ENCODE measurements at regions not wholly inside any gene's neighbourhood (a gene's known extent, or its start where the extent isn't known, plus 50 kb on each side); places are given as distances from the start of the nearest gene placed in this dataset.

GRCh38 chr17:14997290-14997689, 267.8 kb downstream of the PMP22 start:
- no peak overlapping the region for H2BK120ac ChIP-seq (ENCODE audit: insufficient read depth, low read length, poor library complexity)
- H4K91ac ChIP-seq (ENCODE audit: low read depth, low read length) = no peak overlapping the region
- no peak overlapping the region for H2AK5ac ChIP-seq (ENCODE audit: low read length)
- no peaks in the 10 kb centered on the region for H3K79me1 ChIP-seq (ENCODE audit: low read length)
- no peak overlapping the region for H3K14ac ChIP-seq (ENCODE audit: low read length)
- no peak for DNase-seq
- H2BK5ac ChIP-seq (ENCODE audit: low read depth, low read length, poor library complexity) = no peak overlapping the region
- no peak overlapping the region for H3K23ac ChIP-seq (ENCODE audit: low read length)
- H4K8ac ChIP-seq (ENCODE audit: low read depth, low read length) = no peak overlapping the region
- H2AFZ ChIP-seq (ENCODE audit: insufficient read depth, low read length, poor library complexity) = no peak overlapping the region
- H2BK12ac ChIP-seq (ENCODE audit: low read length) = no peak overlapping the region
- H3K27me3 ChIP-seq (ENCODE audit: insufficient read depth, low read length) = no peaks in the 10 kb centered on the region
- H3K27ac ChIP-seq (ENCODE audit: low read depth, low read length) = no peak overlapping the region
- no CpG with 5 or more reads among the region's 2 CpGs for WGBS (ENCODE audit: extremely low coverage, insufficient coverage, insufficient read length)
- no peak overlapping the region for H3K4ac ChIP-seq (ENCODE audit: low read depth, low read length)
- H3K18ac ChIP-seq (ENCODE audit: low read length) = no peak overlapping the region
- H3K4me2 ChIP-seq (ENCODE audit: low read length) = no peak overlapping the region
- H3K9ac ChIP-seq (ENCODE audit: low read length) = no peak overlapping the region
- no peaks in the 10 kb centered on the region for H3K79me2 ChIP-seq (ENCODE audit: control insufficient read depth, insufficient read depth, low read length, poor library complexity)
- no peak overlapping the region for H4K12ac ChIP-seq (ENCODE audit: low read depth, low read length)
- no peaks in the 10 kb centered on the region for H3K36me3 ChIP-seq (ENCODE audit: control insufficient read depth in 1 of 2, insufficient read depth in 2 of 2, low read length in 2 of 2)
- no peak overlapping the region for H3K4me3 ChIP-seq (ENCODE audit: low read depth, low read length)
- H3K4me1 ChIP-seq (ENCODE audit: control insufficient read depth in 1 of 2, insufficient read depth in 2 of 2, low read length in 2 of 2) = no peaks in the 10 kb centered on the region
- H3K9me3 ChIP-seq (ENCODE audit: insufficient read depth, low read depth, low read length) = no peaks in the 10 kb centered on the region

GRCh38 chr17:14986127-14986526, 279.0 kb downstream of the PMP22 start:
- no peak overlapping the region for H3K14ac ChIP-seq (ENCODE audit: low read length)
- H3K4ac ChIP-seq (ENCODE audit: low read depth, low read length) = no peak overlapping the region
- H2AK5ac ChIP-seq (ENCODE audit: low read length) = no peak overlapping the region
- H4K91ac ChIP-seq (ENCODE audit: low read depth, low read length) = no peak overlapping the region
- no CpG with 5 or more reads among the region's 4 CpGs for WGBS (ENCODE audit: extremely low coverage, insufficient coverage, insufficient read length)
- no peak overlapping the region for H3K4me2 ChIP-seq (ENCODE audit: low read length)
- H3K27ac ChIP-seq (ENCODE audit: low read depth, low read length) = no peak overlapping the region
- H3K4me3 ChIP-seq (ENCODE audit: low read depth, low read length) = no peak overlapping the region
- H3K23ac ChIP-seq (ENCODE audit: low read length) = no peak overlapping the region
- H3K9ac ChIP-seq (ENCODE audit: low read length) = no peak overlapping the region
- H4K8ac ChIP-seq (ENCODE audit: low read depth, low read length) = no peak overlapping the region
- H3K9me3 ChIP-seq (ENCODE audit: insufficient read depth, low read depth, low read length) = peaks cover 2% of the 10 kb centered on the region
- H3K36me3 ChIP-seq (ENCODE audit: control insufficient read depth in 1 of 2, insufficient read depth in 2 of 2, low read length in 2 of 2) = no peaks in the 10 kb centered on the region
- H3K79me2 ChIP-seq (ENCODE audit: control insufficient read depth, insufficient read depth, low read length, poor library complexity) = no peaks in the 10 kb centered on the region
- no peaks in the 10 kb centered on the region for H3K4me1 ChIP-seq (ENCODE audit: control insufficient read depth in 1 of 2, insufficient read depth in 2 of 2, low read length in 2 of 2)
- no peak overlapping the region for H2BK12ac ChIP-seq (ENCODE audit: low read length)
- no peak overlapping the region for H4K12ac ChIP-seq (ENCODE audit: low read depth, low read length)
- H3K79me1 ChIP-seq (ENCODE audit: low read length) = no peaks in the 10 kb centered on the region
- no peak overlapping the region for H2BK120ac ChIP-seq (ENCODE audit: insufficient read depth, low read length, poor library complexity)
- no peak for DNase-seq
- H2AFZ ChIP-seq (ENCODE audit: insufficient read depth, low read length, poor library complexity) = no peak overlapping the region
- H3K18ac ChIP-seq (ENCODE audit: low read length) = no peak overlapping the region
- H3K27me3 ChIP-seq (ENCODE audit: insufficient read depth, low read length) = no peaks in the 10 kb centered on the region
- no peak overlapping the region for H2BK5ac ChIP-seq (ENCODE audit: low read depth, low read length, poor library complexity)

- Histone ChIP-seq H3K79me2 (ENCODE audit: control insufficient read depth, insufficient read depth, low read length, poor library complexity) (no peaks in the 10 kb centered on the region), H2BK5ac (ENCODE audit: low read depth, low read length, poor library complexity) (no peak overlapping the region), H3K14ac (ENCODE audit: low read length) (no peak overlapping the region), H4K8ac (ENCODE audit: low read depth, low read length) (no peak overlapping the region), H2BK12ac (ENCODE audit: low read length) (no peak overlapping the region), H4K91ac (ENCODE audit: low read depth, low read length) (no peak overlapping the region), H3K23ac (ENCODE audit: low read length) (no peak overlapping the region), H3K18ac (ENCODE audit: low read length) (no peak overlapping the region), H2AK5ac (ENCODE audit: low read length) (no peak overlapping the region), H3K9ac (ENCODE audit: low read length) (no peak overlapping the region), H3K27me3 (ENCODE audit: insufficient read depth, low read length) (no peaks in the 10 kb centered on the region), H3K4me3 (ENCODE audit: low read depth, low read length) (no peak overlapping the region), H3K36me3 (ENCODE audit: control insufficient read depth in 1 of 2, insufficient read depth in 2 of 2, low read length in 2 of 2) (no peaks in the 10 kb centered on the region), H3K9me3 (ENCODE audit: insufficient read depth, low read depth, low read length) (no peaks in the 10 kb centered on the region), H3K4me2 (ENCODE audit: low read length) (no peak overlapping the region), H3K4me1 (ENCODE audit: control insufficient read depth in 1 of 2, insufficient read depth in 2 of 2, low read length in 2 of 2) (no peaks in the 10 kb centered on the region), H2AFZ (ENCODE audit: insufficient read depth, low read length, poor library complexity) (no peak overlapping the region), H4K12ac (ENCODE audit: low read depth, low read length) (no peak overlapping the region), H2BK120ac (ENCODE audit: insufficient read depth, low read length, poor library complexity) (no peak overlapping the region), H3K4ac (ENCODE audit: low read depth, low read length) (no peak overlapping the region), H3K79me1 (ENCODE audit: low read length) (no peaks in the 10 kb centered on the region), H3K27ac (ENCODE audit: low read depth, low read length) (no peak overlapping the region)
- DNase-seq = no peak
- WGBS (ENCODE audit: extremely low coverage, insufficient coverage, insufficient read length) = no CpG with 5 or more reads among the region's 2 CpGs
Measured at GRCh38 chr17:14972844-14973243, 292.3 kb downstream of the PMP22 start.

DNA sequence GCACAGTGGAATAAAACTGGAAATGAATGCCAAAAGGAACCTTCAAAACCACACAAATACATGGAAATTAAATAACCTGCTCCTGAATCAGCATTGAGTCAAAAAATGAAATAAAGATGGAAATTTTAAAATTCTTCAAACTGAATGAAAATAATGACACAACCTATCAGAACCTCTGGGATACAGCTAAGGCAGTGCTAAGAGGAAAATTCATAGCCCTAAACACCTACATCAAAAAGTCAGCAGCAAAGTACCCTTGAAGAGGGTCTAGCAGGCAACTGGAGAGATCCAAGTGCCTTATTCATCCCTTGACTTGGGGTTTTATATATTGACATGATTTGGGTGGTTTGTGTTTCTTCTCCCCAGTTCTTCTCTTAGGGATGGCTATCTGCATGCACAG, 294.1 kb downstream of the PMP22 start:
- Histone ChIP-seq H3K23ac (ENCODE audit: low read length) (no peak overlapping the region), H3K4me2 (ENCODE audit: low read length) (no peak overlapping the region), H3K9me3 (ENCODE audit: insufficient read depth, low read depth, low read length) (no peaks in the 10 kb centered on the region), H4K91ac (ENCODE audit: low read depth, low read length) (no peak overlapping the region), H3K79me2 (ENCODE audit: control insufficient read depth, insufficient read depth, low read length, poor library complexity) (no peaks in the 10 kb centered on the region), H3K14ac (ENCODE audit: low read length) (no peak overlapping the region), H2BK5ac (ENCODE audit: low read depth, low read length, poor library complexity) (no peak overlapping the region), H3K4me1 (ENCODE audit: control insufficient read depth in 1 of 2, insufficient read depth in 2 of 2, low read length in 2 of 2) (no peaks in the 10 kb centered on the region), H2BK120ac (ENCODE audit: insufficient read depth, low read length, poor library complexity) (no peak overlapping the region), H2AFZ (ENCODE audit: insufficient read depth, low read length, poor library complexity) (no peak overlapping the region), H3K36me3 (ENCODE audit: control insufficient read depth in 1 of 2, insufficient read depth in 2 of 2, low read length in 2 of 2) (no peaks in the 10 kb centered on the region), H2AK5ac (ENCODE audit: low read length) (no peak overlapping the region), H3K79me1 (ENCODE audit: low read length) (no peaks in the 10 kb centered on the region), H3K18ac (ENCODE audit: low read length) (no peak overlapping the region), H3K27ac (ENCODE audit: low read depth, low read length) (no peak overlapping the region), H3K27me3 (ENCODE audit: insufficient read depth, low read length) (no peaks in the 10 kb centered on the region), H2BK12ac (ENCODE audit: low read length) (no peak overlapping the region), H3K4ac (ENCODE audit: low read depth, low read length) (no peak overlapping the region), H4K12ac (ENCODE audit: low read depth, low read length) (no peak overlapping the region), H3K4me3 (ENCODE audit: low read depth, low read length) (no peak overlapping the region), H3K9ac (ENCODE audit: low read length) (no peak overlapping the region), H4K8ac (ENCODE audit: low read depth, low read length) (no peak overlapping the region)
- no peak for DNase-seq
